ENCODE measurements at regions not wholly inside any gene's neighbourhood (a gene's known extent, or its start where the extent isn't known, plus 50 kb on each side); places are given as distances from the start of the nearest gene placed in this dataset.

GRCh38 chrX:35699642-35700041, 98.5 kb upstream of the MAGEB16 start:
- Histone ChIP-seq H3K27ac (no peak overlapping the region), H3K27me3 (ENCODE audit: insufficient read depth in 3 of 3, low read length in 2 of 3) (peaks cover 0 to 5% (median 0%) of the 10 kb centered on the region in 3 donors), H3K9me3 (no peaks in the 10 kb centered on the region), H3K4me3 (no peak overlapping the region), H3K4me1 (no peaks in the 10 kb centered on the region), H3K36me3 (ENCODE audit: insufficient read depth in 1 of 2, low read depth in 1 of 2) (no peaks in the 10 kb centered on the region)
- TF ChIP-seq, protein P1, sequence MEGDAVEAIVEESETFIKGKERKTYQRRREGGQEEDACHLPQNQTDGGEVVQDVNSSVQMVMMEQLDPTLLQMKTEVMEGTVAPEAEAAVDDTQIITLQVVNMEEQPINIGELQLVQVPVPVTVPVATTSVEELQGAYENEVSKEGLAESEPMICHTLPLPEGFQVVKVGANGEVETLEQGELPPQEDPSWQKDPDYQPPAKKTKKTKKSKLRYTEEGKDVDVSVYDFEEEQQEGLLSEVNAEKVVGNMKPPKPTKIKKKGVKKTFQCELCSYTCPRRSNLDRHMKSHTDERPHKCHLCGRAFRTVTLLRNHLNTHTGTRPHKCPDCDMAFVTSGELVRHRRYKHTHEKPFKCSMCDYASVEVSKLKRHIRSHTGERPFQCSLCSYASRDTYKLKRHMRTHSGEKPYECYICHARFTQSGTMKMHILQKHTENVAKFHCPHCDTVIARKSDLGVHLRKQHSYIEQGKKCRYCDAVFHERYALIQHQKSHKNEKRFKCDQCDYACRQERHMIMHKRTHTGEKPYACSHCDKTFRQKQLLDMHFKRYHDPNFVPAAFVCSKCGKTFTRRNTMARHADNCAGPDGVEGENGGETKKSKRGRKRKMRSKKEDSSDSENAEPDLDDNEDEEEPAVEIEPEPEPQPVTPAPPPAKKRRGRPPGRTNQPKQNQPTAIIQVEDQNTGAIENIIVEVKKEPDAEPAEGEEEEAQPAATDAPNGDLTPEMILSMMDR (IDR thresholded peaks at IDR 0.05) = no peak
- intact Hi-C loops (cut with DNase I) = no loop called here
- WGBS, 3 donors = 63 to 81% (median 65%) methylated on average over 2 of the region's 2 CpGs
- DNase-seq (no peak), ATAC-seq (no peak)

GRCh38 chrX:35700121-35700520, 98.0 kb upstream of the MAGEB16 start:
- ATAC-seq (no peak), DNase-seq (no peak)
- Histone ChIP-seq H3K36me3 (ENCODE audit: insufficient read depth in 1 of 2, low read depth in 1 of 2) (no peaks in the 10 kb centered on the region), H3K4me1 (no peaks in the 10 kb centered on the region), H3K4me3 (no peak overlapping the region), H3K9me3 (no peaks in the 10 kb centered on the region), H3K27me3 (ENCODE audit: insufficient read depth in 3 of 3, low read length in 2 of 3) (peaks cover 0 to 5% (median 0%) of the 10 kb centered on the region in 3 donors), H3K27ac (no peak overlapping the region)
- TF ChIP-seq, protein P1 (IDR thresholded peaks at IDR 0.05) = no peak
- 24 to 33% (median 31%) methylated on average over 1 of the region's 1 CpG for WGBS, 3 donors
- intact Hi-C loops (cut with DNase I) = no loop called here

DNA sequence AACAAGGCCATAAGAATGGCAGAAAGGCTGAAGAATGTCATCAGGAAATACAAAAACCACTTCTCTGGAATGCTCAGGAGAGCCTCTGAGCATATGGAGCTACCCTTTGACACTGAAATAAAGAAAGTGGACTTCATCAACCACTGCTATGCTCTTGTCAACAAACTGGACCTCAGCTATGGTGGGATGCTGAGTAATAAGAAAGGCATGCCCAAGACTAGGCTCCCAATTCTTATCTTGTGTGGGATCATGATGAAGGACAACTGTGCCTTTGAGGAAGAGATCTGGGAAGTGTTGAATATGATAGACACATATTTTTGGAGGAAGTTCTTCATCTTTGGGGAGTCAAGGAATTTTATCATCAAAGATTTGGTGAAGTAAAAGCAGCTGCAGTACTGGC, 86.9 kb upstream of the MAGEB16 start:
- TF ChIP-seq, protein P1 (IDR thresholded peaks at IDR 0.05) = no peak
- ATAC-seq = no peak
- H3K27ac ChIP-seq = no peak overlapping the region

DNA sequence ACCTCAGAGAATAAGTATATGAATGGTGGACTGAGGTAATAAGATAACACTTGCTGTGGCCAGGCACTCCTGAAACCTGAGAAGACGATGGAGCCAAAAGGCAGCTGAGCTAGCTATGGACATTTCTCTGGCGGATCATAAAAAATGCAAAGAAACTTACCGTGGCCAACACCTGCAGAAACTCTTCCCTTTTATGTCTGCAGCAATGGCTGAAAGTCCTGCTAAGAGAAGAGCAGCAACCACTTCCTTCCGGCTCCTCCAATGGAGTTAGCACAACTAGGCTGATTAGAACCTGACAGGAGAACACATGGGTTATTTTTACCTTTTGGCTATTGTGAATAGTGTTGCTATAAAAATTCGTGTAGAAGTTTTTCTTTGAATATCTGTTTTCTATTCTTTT, 76.0 kb upstream of the MAGEB16 start:
- Histone ChIP-seq H3K4me1 (no peaks in the 10 kb centered on the region), H3K4me3 (no peak overlapping the region), H3K27me3 (ENCODE audit: insufficient read depth in 3 of 3, low read length in 2 of 3) (no peaks in the 10 kb centered on the region), H3K36me3 (ENCODE audit: insufficient read depth in 1 of 2, low read depth in 1 of 2) (no peaks in the 10 kb centered on the region), H3K9me3 (no peaks in the 10 kb centered on the region), H3K27ac (no peak overlapping the region)
- ATAC-seq (no peak), DNase-seq (no peak)
- TF ChIP-seq, protein P1 (IDR thresholded peaks at IDR 0.05) = no peak
- intact Hi-C loops (cut with DNase I) = no loop called here
- 61 to 80% (median 71%) methylated on average over 5 of the region's 5 CpGs for WGBS, 3 donors

More for the DNA sequence above, 86.9 kb upstream of the MAGEB16 start:
- Histone ChIP-seq H3K27me3 (ENCODE audit: insufficient read depth in 3 of 3, low read length in 2 of 3) (no peaks in the 10 kb centered on the region), H3K36me3 (ENCODE audit: insufficient read depth in 1 of 2, low read depth in 1 of 2) (no peaks in the 10 kb centered on the region), H3K4me3 (no peak overlapping the region), H3K4me1 (no peaks in the 10 kb centered on the region), H3K9me3 (no peaks in the 10 kb centered on the region)
- DNase-seq = no peak
- intact Hi-C loops (cut with DNase I) = no loop called here

DNA sequence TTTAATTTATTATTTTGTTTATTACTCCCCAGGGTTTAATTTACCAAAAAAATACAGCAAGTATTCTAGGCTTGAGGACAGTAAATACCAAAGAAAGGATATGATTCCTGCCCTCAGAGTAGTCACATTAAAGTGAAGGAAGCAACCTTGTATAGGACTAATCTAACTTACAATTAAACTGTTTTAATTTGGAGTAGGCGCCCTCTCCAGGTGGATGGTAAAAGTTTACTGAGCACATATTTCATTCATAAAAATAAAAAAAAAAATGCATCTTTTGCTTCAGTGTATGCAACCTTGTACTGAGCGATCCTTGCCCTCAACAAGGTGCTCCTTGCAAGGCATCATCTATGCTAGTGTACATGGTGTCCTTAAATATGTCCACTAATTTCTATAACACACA, 72.0 kb upstream of the MAGEB16 start:
- Histone ChIP-seq H3K4me1 (no peaks in the 10 kb centered on the region), H3K9me3 (peaks cover 4% of the 10 kb centered on the region), H3K4me3 (no peak overlapping the region), H3K36me3 (ENCODE audit: insufficient read depth in 1 of 2, low read depth in 1 of 2) (no peaks in the 10 kb centered on the region), H3K27ac (no peak overlapping the region), H3K27me3 (ENCODE audit: insufficient read depth in 3 of 3, low read length in 2 of 3) (no peaks in the 10 kb centered on the region)
- WGBS, 3 donors = 36 to 61% (median 57%) methylated on average over 2 of the region's 2 CpGs
- ATAC-seq (no peak), DNase-seq (no peak)
- TF ChIP-seq, protein P1 (IDR thresholded peaks at IDR 0.05) = no peak
- intact Hi-C loops (cut with DNase I) = no loop called here
